Colonic mucosa (tissue), 4 donors: ENCODE measurements at regions not wholly inside any gene's neighbourhood (a gene's known extent, or its start where the extent isn't known, plus 50 kb on each side); places are given as distances from the start of the nearest gene placed in this dataset.
"Not testable (repeated sequence)": the region's sequence is repeated elsewhere in the genome, so short reads cannot be mapped to it uniquely, and the experiment has no call there.

Experiments used
- DNase-seq: peaks from one replicate; pipeline ENCODE4 v3.0.0-alpha.2; 2020
- H3K27ac ChIP-seq: fragments of 200-600 bp; one replicate; pipeline ENCODE4 v1.8.0; 2021
- H3K27me3 ChIP-seq: fragments of 200-600 bp; one replicate; pipeline ENCODE4 v1.8.0; 2021
- H3K36me3 ChIP-seq: fragments of 200-600 bp; one replicate; pipeline ENCODE4 v1.8.0; 2021
- H3K4me1 ChIP-seq: fragments of 200-600 bp; one replicate; pipeline ENCODE4 v1.8.0; 2021; ENCODE audit warnings: mild to moderate bottlenecking
- H3K4me3 ChIP-seq: fragments of 200-600 bp; one replicate; pipeline ENCODE4 v1.8.0; 2021
- H3K9ac ChIP-seq, 2 donors: one replicate each; pipeline ENCODE4 v1.7.0; 2013; ENCODE audit warnings: control low read depth in 2 of 2, low read depth in 2 of 2, low read length in 2 of 2
- H3K9me3 ChIP-seq: fragments of 200-600 bp; one replicate; pipeline ENCODE4 v1.8.0; 2021
- intact Hi-C: fragments of 100-400 bp; cut with DNase I; formaldehyde crosslinking; loops from one replicate; pipeline ENCODE4 v1.14.1; 2022
- TF ChIP-seq, protein P1 (sequence below): fragments of 200-600 bp; IDR thresholded peaks from one replicate; pipeline ENCODE4 v1.8.0; 2022; ENCODE audit warnings: antibody characterized with exemption, mild to moderate bottlenecking
- donor health status: healthy.
- donor health status: DM: no; HTN: no; CAD: no.
- donor health status: DM: no; HTN: no; CAD: no.

DNA sequence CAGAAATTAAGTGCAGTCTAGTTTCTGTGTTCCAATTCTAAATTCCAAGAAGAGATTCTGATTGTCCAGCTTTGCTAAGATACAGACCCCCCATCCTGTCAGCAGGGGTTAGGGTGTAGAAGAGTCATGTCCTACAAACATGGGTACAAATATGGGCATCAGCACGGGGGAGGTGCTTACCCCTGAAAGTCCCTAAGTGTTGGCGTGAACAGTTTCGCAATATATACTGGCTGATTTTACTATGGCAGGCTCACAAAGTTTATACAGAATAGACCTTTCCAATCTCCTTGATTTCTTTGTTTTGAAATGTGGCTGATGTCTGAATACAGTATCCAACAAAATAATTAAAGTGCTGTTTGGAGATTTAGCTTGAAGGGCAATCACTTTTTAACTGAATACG is 71.6 kb upstream of the PPM1H start:
- TF ChIP-seq, protein P1, sequence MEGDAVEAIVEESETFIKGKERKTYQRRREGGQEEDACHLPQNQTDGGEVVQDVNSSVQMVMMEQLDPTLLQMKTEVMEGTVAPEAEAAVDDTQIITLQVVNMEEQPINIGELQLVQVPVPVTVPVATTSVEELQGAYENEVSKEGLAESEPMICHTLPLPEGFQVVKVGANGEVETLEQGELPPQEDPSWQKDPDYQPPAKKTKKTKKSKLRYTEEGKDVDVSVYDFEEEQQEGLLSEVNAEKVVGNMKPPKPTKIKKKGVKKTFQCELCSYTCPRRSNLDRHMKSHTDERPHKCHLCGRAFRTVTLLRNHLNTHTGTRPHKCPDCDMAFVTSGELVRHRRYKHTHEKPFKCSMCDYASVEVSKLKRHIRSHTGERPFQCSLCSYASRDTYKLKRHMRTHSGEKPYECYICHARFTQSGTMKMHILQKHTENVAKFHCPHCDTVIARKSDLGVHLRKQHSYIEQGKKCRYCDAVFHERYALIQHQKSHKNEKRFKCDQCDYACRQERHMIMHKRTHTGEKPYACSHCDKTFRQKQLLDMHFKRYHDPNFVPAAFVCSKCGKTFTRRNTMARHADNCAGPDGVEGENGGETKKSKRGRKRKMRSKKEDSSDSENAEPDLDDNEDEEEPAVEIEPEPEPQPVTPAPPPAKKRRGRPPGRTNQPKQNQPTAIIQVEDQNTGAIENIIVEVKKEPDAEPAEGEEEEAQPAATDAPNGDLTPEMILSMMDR: no peak
- Histone ChIP-seq H3K4me1 (no peaks in the 10 kb centered on the region), H3K9me3 (no peaks in the 10 kb centered on the region), H3K4me3 (no peak overlapping the region), H3K27ac (no peak overlapping the region), H3K27me3 (no peaks in the 10 kb centered on the region), H3K9ac (no peak overlapping the region), H3K36me3 (no peaks in the 10 kb centered on the region)
- intact Hi-C loops: no loop called here
- DNase-seq: no peak

DNA sequence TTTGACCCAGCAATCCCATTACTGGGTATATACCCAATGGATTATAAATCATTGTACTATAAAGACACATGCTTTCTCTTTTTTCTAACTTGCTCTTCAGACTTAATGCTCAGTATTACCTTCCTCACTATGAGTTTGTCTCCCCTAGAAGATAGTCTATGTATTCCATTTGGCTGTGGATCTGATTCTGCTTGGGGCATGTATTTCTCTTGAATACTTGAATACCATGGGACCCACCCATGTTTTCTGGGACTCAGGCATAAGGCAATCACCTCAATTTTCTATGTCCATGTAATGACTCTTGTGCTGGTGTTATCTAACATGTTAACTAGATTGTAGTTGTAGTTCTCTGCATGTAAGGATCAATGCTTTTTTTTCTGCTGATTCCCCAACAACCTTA is 70.4 kb upstream of the PPM1H start:
- Histone ChIP-seq H3K27ac (no peak overlapping the region), H3K27me3 (no peaks in the 10 kb centered on the region), H3K4me1 (no peaks in the 10 kb centered on the region), H3K4me3 (no peak overlapping the region), H3K36me3 (no peaks in the 10 kb centered on the region), H3K9ac (no peak overlapping the region), H3K9me3 (no peaks in the 10 kb centered on the region)
- TF ChIP-seq, protein P1: no peak
- no peak for DNase-seq
- intact Hi-C loops: no loop called here

DNA sequence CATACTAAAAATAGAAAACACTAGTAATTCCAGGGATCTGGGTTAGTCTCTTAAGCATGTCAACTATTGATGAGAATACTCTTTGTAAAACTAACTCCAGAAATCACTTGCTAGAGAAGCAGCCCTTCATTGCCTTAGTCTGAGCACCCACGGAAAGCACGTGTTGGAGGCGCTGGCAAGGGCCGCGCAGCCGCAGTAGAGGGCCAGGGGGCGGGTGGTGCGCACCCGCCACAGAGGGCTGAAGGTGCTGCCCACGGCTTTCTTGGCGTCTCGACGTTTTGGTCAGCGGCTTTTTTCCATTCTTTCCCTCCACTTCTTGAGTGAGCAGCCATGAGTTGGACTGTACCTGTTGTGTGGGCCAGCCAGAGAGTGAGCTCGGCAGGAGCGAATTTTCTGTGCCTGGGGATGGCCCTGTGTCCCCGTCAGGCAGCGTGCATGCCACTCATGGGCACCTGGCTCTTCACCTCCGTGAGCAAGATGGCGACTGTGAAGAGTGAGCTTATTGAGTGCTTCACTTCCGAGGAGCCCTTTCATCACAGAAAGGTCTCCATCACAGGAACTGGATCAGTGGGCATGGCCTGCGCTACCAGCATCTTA is 68.4 kb upstream of the PPM1H start:
- TF ChIP-seq, protein P1: no peak
- Histone ChIP-seq H3K9me3 (no peaks in the 10 kb centered on the region), H3K4me1 (no peaks in the 10 kb centered on the region), H3K4me3 (no peak overlapping the region), H3K9ac (no peak overlapping the region), H3K27me3 (no peaks in the 10 kb centered on the region), H3K27ac (no peak overlapping the region), H3K36me3 (no peaks in the 10 kb centered on the region)
- DNase-seq: no peak
- intact Hi-C loops: no loop called here

DNA sequence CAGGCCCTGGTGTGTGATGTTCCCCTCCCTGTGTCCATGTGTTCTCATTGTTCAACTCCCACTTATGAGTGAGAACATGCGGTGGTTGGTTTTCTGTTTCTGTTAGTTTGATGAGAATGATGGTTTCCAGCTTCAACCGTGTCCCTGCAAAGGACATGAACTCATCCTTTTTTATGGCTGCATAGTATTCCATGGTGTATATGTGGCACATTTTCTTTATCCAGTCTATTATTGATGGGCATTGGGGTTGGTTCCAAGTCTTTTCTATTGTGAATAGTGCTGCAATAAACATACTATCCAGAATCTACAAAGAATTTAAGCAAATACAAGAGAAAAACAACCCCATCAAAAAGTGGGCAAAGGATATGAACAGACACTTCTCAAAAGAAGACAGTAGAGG is 67.1 kb upstream of the PPM1H start:
- intact Hi-C loops, DNase-seq, H3K36me3 ChIP-seq, H3K27ac ChIP-seq, H3K27me3 ChIP-seq, H3K9ac ChIP-seq, H3K4me1 ChIP-seq, H3K9me3 ChIP-seq, H3K4me3 ChIP-seq: not testable (repeated sequence)

DNA sequence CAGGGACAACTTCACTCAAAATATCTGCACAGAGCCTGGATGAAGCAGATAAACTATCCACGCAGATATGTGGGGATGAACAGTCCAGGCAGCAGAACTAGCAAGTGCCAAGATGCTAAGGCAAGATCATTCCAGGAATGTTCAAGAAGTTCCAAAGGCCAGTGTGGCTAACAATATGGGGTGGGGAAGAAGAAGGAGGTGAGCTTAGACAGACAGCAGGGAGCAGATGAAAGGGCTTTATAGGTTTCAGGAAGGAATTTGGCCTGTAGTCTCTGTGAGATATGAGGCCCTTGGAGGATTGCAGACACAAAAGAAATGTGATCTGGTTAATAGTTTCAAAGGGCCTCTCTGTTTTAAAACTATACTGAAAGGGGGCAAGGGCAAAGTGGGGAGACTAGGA is 63.5 kb upstream of the PPM1H start:
- TF ChIP-seq, protein P1: no peak
- no peak overlapping the region for H3K9ac ChIP-seq
- H3K4me3 ChIP-seq: no peak overlapping the region
- H3K9me3 ChIP-seq: no peaks in the 10 kb centered on the region
- no peaks in the 10 kb centered on the region for H3K36me3 ChIP-seq
- H3K27ac ChIP-seq: no peak overlapping the region
- DNase-seq: no peak
- intact Hi-C loops: no loop called here
- H3K4me1 ChIP-seq: no peaks in the 10 kb centered on the region
- no peaks in the 10 kb centered on the region for H3K27me3 ChIP-seq

DNA sequence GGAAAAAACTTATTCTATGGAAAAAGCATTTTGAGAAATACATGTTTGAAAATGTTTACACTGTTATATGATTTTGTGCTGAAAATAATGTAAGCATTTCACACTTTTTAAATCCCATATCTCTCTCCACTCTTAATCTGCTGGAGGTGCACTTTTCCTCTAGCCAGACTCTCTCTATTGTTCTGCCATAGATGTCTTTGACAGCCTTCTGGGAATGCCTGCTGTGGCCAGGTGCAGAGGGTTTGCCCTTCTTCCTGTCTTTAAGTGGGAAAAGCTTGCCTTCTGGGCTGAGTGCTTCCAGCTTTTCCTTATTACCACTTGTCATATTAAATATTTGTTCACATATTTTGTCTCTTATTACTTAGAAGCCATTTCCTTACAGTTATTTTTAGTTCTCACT is 60.1 kb upstream of the PPM1H start:
- TF ChIP-seq, protein P1: no peak
- intact Hi-C loops: no loop called here
- H3K27me3 ChIP-seq: no peaks in the 10 kb centered on the region

More for the DNA sequence above, 60.1 kb upstream of the PPM1H start:
- no peaks in the 10 kb centered on the region for H3K4me1 ChIP-seq
- no peak overlapping the region for H3K9ac ChIP-seq
- H3K27ac ChIP-seq: no peak overlapping the region
- H3K4me3 ChIP-seq: no peak overlapping the region
- H3K36me3 ChIP-seq: no peaks in the 10 kb centered on the region
- H3K9me3 ChIP-seq: no peaks in the 10 kb centered on the region
- DNase-seq: no peak
